H9 (cell line): ENCODE measurements at regions not wholly inside any gene's neighbourhood (a gene's known extent, or its start where the extent isn't known, plus 50 kb on each side); places are given as distances from the start of the nearest gene placed in this dataset.
A peak's percentile ranks its signal among the peaks of the same experiment; 100 is the strongest.

Experiments
- DNase-seq: peaks from one replicate; pipeline ENCODE4 v3.0.0-alpha.2; 2017
- H2AFZ ChIP-seq: one replicate; pipeline ENCODE4 v1.6.1; 2013; ENCODE audit warnings: mild to moderate bottlenecking, low read length, control low read depth, moderate library complexity
- H2AK5ac ChIP-seq: 2 replicates; pipeline ENCODE4 v1.6.1; 2013; ENCODE audit warnings: low read length, control low read depth, mixed read lengths; ENCODE audit not compliant: insufficient read length
- H2BK120ac ChIP-seq: one replicate; pipeline ENCODE4 v1.6.1; 2013; ENCODE audit warnings: low read depth, mild to moderate bottlenecking, low read length, control low read depth, inconsistent platforms; ENCODE audit not compliant: poor library complexity, severe bottlenecking
- H2BK12ac ChIP-seq: 2 replicates; pipeline ENCODE4 v1.6.1; 2013; ENCODE audit warnings: low read length, control low read depth, mixed read lengths, low read depth; ENCODE audit not compliant: insufficient read length
- H2BK15ac ChIP-seq: 2 replicates; pipeline ENCODE4 v1.6.1; 2013; ENCODE audit warnings: low read depth, low read length, control low read depth
- H2BK20ac ChIP-seq: one replicate; pipeline ENCODE4 v1.6.1; 2013; ENCODE audit warnings: low read depth, mild to moderate bottlenecking, low read length, control low read depth, inconsistent platforms; ENCODE audit not compliant: poor library complexity, severe bottlenecking
- H2BK5ac ChIP-seq: 2 replicates; pipeline ENCODE4 v1.6.1; 2013; ENCODE audit warnings: low read length, control low read depth, mixed read lengths; ENCODE audit not compliant: insufficient read length
- H3K14ac ChIP-seq: 2 replicates; pipeline ENCODE4 v1.6.1; 2013; ENCODE audit warnings: low read length, control low read depth; ENCODE audit not compliant: insufficient read depth
- H3K18ac ChIP-seq: 2 replicates; pipeline ENCODE4 v1.6.1; 2013; ENCODE audit warnings: low read depth, mild to moderate bottlenecking, mixed read lengths, low read length, control low read depth; ENCODE audit not compliant: insufficient read length
- H3K23ac ChIP-seq: 2 replicates; pipeline ENCODE4 v1.6.1; 2013; ENCODE audit warnings: low read length, control low read depth, mixed read lengths, low read depth; ENCODE audit not compliant: insufficient read length
- H3K23me2 ChIP-seq: 2 replicates; pipeline ENCODE4 v1.6.1; 2013; ENCODE audit warnings: low read depth, mild to moderate bottlenecking, mixed read lengths, low read length, control low read depth; ENCODE audit not compliant: insufficient read length, poor library complexity, severe bottlenecking
- H3K27ac ChIP-seq: 2 replicates; pipeline ENCODE4 v1.5.1; 2013; ENCODE audit warnings: low read length, control low read depth, mixed read lengths, low read depth; ENCODE audit not compliant: insufficient read length
- H3K27me3 ChIP-seq: 2 replicates; pipeline ENCODE4 v1.6.1; 2013; ENCODE audit warnings: low read length, control low read depth, inconsistent platforms; ENCODE audit not compliant: insufficient read depth
- H3K4ac ChIP-seq: 2 replicates; pipeline ENCODE4 v1.6.1; 2013; ENCODE audit warnings: low read depth, mild to moderate bottlenecking, control low read depth, inconsistent platforms, low read length, moderate library complexity
- H3K4me1 ChIP-seq: 2 replicates; pipeline ENCODE4 v1.6.1; 2013; ENCODE audit warnings: low read length, control low read depth, inconsistent platforms; ENCODE audit not compliant: insufficient read depth
- H3K4me2 ChIP-seq: 2 replicates; pipeline ENCODE4 v1.6.1; 2013; ENCODE audit warnings: low read length, control low read depth, mixed read lengths; ENCODE audit not compliant: insufficient read length, insufficient read depth
- H3K56ac ChIP-seq: 2 replicates; pipeline ENCODE4 v1.6.1; 2013; ENCODE audit warnings: low read depth, mild to moderate bottlenecking, mixed read lengths, low read length, control low read depth; ENCODE audit not compliant: insufficient read length
- H3K79me1 ChIP-seq: 2 replicates; pipeline ENCODE4 v1.6.1; 2013; ENCODE audit warnings: low read depth, mild to moderate bottlenecking, moderate library complexity, low read length, control low read depth, inconsistent platforms; ENCODE audit not compliant: insufficient read depth, poor library complexity, severe bottlenecking
- H3K79me2 ChIP-seq: 2 replicates; pipeline ENCODE4 v1.6.1; 2013; ENCODE audit warnings: low read length, control low read depth, inconsistent platforms; ENCODE audit not compliant: insufficient read depth
- H3K9ac ChIP-seq: 2 replicates; pipeline ENCODE4 v1.6.1; 2013; ENCODE audit warnings: low read length, control low read depth, mixed read lengths; ENCODE audit not compliant: insufficient read length; ENCODE audit errors: extremely low read depth
- H3K9me3 ChIP-seq: one replicate; pipeline ENCODE4 v1.6.1; 2013; ENCODE audit warnings: low read depth, low read length, inconsistent platforms; ENCODE audit not compliant: control insufficient read depth
- H3T11ph ChIP-seq: one replicate; pipeline ENCODE4 v1.6.1; 2013; ENCODE audit warnings: mild to moderate bottlenecking, low read length, control low read depth, inconsistent platforms
- H4K20me1 ChIP-seq: one replicate; pipeline ENCODE4 v1.6.1; 2013; ENCODE audit not compliant: control insufficient read depth, insufficient read length, insufficient read depth
- H4K5ac ChIP-seq: 2 replicates; pipeline ENCODE4 v1.6.1; 2013; ENCODE audit warnings: low read depth, mild to moderate bottlenecking, mixed read lengths, low read length, control low read depth; ENCODE audit not compliant: insufficient read length
- H4K8ac ChIP-seq: replicated peaks from 2 replicates; pipeline ENCODE4 v1.6.1; 2013; ENCODE audit warnings: low read length, control low read depth, mixed read lengths, low read depth; ENCODE audit not compliant: insufficient read length
- H4K91ac ChIP-seq: 2 replicates; pipeline ENCODE4 v1.6.1; 2013; ENCODE audit warnings: low read depth, mild to moderate bottlenecking, moderate library complexity, mixed read lengths, low read length, control low read depth; ENCODE audit not compliant: insufficient read length
- H3K27ac Mint-ChIP-seq, 3 experiments: 2 replicates in 2 of 3; 3 replicates in 1 of 3; pipeline ENCODE4 v1.8.0; 2020 to 2021; ENCODE audit warnings: mixed read lengths in 3 of 3, mild to moderate bottlenecking in 1 of 3, moderate library complexity in 1 of 3
- H3K27me3 Mint-ChIP-seq: 2 replicates; pipeline ENCODE4 v1.8.0; 2021; ENCODE audit warnings: low read depth, mild to moderate bottlenecking, moderate library complexity, mixed read lengths
- H3K36me3 Mint-ChIP-seq, 3 experiments: 2 replicates in 2 of 3; 3 replicates in 1 of 3; pipeline ENCODE4 v1.8.0; 2020 to 2021; ENCODE audit warnings: low read depth in 3 of 3, mixed read lengths in 3 of 3; ENCODE audit not compliant: insufficient read depth in 1 of 3
- H3K4me1 Mint-ChIP-seq, 2 experiments: 2 replicates each; pipeline ENCODE4 v1.8.0; 2020; ENCODE audit warnings: mixed read lengths in 2 of 2
- H3K4me3 Mint-ChIP-seq, 2 experiments: 2 replicates in 1 of 2; 3 replicates in 1 of 2; pipeline ENCODE4 v1.8.0; 2020 to 2021; ENCODE audit warnings: mild to moderate bottlenecking in 2 of 2, mixed read lengths in 2 of 2, moderate library complexity in 1 of 2
- H3K9me3 Mint-ChIP-seq, 2 experiments: 2 replicates in 1 of 2; 3 replicates in 1 of 2; pipeline ENCODE4 v1.8.0; 2020; ENCODE audit warnings: mild to moderate bottlenecking in 2 of 2, mixed read lengths in 2 of 2, moderate library complexity in 1 of 2
- WGBS: extraction: QIAGEN DNeasy Blood & Tissue Kit; methylation state at CpG from one replicate; pipeline ENCODE4 v1.1.7; 2013; ENCODE audit warnings: missing lambda C conversion rate, low lambda C conversion rate, mixed read lengths; ENCODE audit not compliant: insufficient read length; ENCODE audit errors: extremely low coverage; 5-methylcytosine and 5-hydroxymethylcytosine counted together
- TF ChIP-seq, protein P1 (sequence below): fragments of 200-600 bp; sonication (generic); conservative IDR thresholded peaks from 3 replicates; pipeline ENCODE4 v1.8.0; 2021; ENCODE audit warnings: antibody characterized with exemption, mild to moderate bottlenecking

DNA sequence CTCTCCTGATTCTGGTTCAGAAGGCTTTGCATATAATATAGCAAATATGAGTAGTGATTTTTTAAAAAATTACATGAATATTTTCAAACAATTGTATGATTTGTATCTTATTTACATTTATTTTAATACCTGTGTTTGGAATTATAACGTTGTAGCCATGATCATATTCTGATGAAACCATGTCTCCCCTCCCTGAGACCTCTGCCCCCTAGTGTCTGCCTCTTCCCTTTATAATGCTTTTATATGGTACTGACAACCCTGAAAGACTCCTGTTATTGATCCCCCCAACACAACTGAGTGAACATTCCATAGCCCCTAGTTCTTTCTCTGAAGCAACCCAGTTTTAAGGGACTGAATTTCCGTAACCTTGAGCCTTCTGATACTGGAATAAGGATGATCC lies 187.4 kb downstream of the SOX3 start:
- TF ChIP-seq, protein P1, sequence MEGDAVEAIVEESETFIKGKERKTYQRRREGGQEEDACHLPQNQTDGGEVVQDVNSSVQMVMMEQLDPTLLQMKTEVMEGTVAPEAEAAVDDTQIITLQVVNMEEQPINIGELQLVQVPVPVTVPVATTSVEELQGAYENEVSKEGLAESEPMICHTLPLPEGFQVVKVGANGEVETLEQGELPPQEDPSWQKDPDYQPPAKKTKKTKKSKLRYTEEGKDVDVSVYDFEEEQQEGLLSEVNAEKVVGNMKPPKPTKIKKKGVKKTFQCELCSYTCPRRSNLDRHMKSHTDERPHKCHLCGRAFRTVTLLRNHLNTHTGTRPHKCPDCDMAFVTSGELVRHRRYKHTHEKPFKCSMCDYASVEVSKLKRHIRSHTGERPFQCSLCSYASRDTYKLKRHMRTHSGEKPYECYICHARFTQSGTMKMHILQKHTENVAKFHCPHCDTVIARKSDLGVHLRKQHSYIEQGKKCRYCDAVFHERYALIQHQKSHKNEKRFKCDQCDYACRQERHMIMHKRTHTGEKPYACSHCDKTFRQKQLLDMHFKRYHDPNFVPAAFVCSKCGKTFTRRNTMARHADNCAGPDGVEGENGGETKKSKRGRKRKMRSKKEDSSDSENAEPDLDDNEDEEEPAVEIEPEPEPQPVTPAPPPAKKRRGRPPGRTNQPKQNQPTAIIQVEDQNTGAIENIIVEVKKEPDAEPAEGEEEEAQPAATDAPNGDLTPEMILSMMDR, result peak; percentile 64
- no peak overlapping the region for H2BK15ac ChIP-seq
- no peaks in the 10 kb centered on the region for H3K9me3 ChIP-seq
- no peaks in the 10 kb centered on the region for H3K23me2 ChIP-seq
- no peak overlapping the region for H2AK5ac ChIP-seq
- Mint-ChIP-seq H3K9me3 (peaks cover 0 to 3% of the 10 kb centered on the region in 2 experiments; a peak in 2 of 5 replicates), H3K36me3 (no peaks in the 10 kb centered on the region), H3K27ac (no peak overlapping the region), H3K4me3 (no peak overlapping the region), H3K4me1 (peaks cover 8 to 9% of the 10 kb centered on the region in 2 experiments), H3K27me3 (peaks cover 2% of the 10 kb centered on the region)
- H2BK12ac ChIP-seq, result no peak overlapping the region
- no peak overlapping the region for H3K4me2 ChIP-seq
- H4K5ac ChIP-seq, result no peak overlapping the region
- no peak overlapping the region for H2AFZ ChIP-seq
- no peaks in the 10 kb centered on the region for H3K4me1 ChIP-seq
- H4K91ac ChIP-seq, result no peak overlapping the region
- no CpG with 5 or more reads among the region's 2 CpGs for WGBS
- no peak overlapping the region for H2BK20ac ChIP-seq
- no peak overlapping the region for H3K56ac ChIP-seq
- no peak overlapping the region for H3T11ph ChIP-seq
- H4K20me1 ChIP-seq, result no peaks in the 10 kb centered on the region
- no peaks in the 10 kb centered on the region for H3K79me2 ChIP-seq
- H3K18ac ChIP-seq, result no peak overlapping the region
- no peak overlapping the region for H3K27ac ChIP-seq
- H3K23ac ChIP-seq, result no peak overlapping the region
- no peak overlapping the region for H2BK120ac ChIP-seq
- H2BK5ac ChIP-seq, result no peak overlapping the region
- no peak overlapping the region for H4K8ac ChIP-seq
- DNase-seq, result no peak
- no peaks in the 10 kb centered on the region for H3K79me1 ChIP-seq
- H3K9ac ChIP-seq, result no peak overlapping the region
- H3K14ac ChIP-seq, result no peak overlapping the region
- no peaks in the 10 kb centered on the region for H3K27me3 ChIP-seq
- H3K4ac ChIP-seq, result no peak overlapping the region
